H1 (cell line): ENCODE measurements at regions not wholly inside any gene's neighbourhood (a gene's known extent, or its start where the extent isn't known, plus 50 kb on each side); places are given as distances from the start of the nearest gene placed in this dataset.

Source experiments
- ATF3 ChIP-seq: IDR thresholded peaks from 2 replicates; pipeline ENCODE4 v1.6.1; 2011; ENCODE audit warnings: low read depth, mild to moderate bottlenecking, low read length; ENCODE audit not compliant: insufficient read depth
- BCL11A ChIP-seq, 2 experiments: IDR thresholded peaks; one replicate each; pipeline ENCODE4 v1.6.1; 2011; ENCODE audit warnings: low read depth in 2 of 2, low read length in 2 of 2, mild to moderate bottlenecking in 2 of 2
- BRCA1 ChIP-seq: IDR thresholded peaks from 2 replicates; pipeline ENCODE4 v1.6.1; 2012; ENCODE audit warnings: low read depth, low read length, improper control_type of control experiment
- EZH2 ChIP-seq: fragments of 200-600 bp; sonication (generic); IDR thresholded peaks from 2 replicates; pipeline ENCODE4 v1.7.1; 2012; ENCODE audit warnings: low read depth, mild to moderate bottlenecking, moderate library complexity, low read length, inconsistent platforms; ENCODE audit not compliant: severe bottlenecking
- JUN ChIP-seq: IDR thresholded peaks from 2 replicates; pipeline ENCODE4 v1.6.1; 2011; ENCODE audit warnings: low read depth, mild to moderate bottlenecking, improper control_type of control experiment, low read length

GRCh38 chr13:107586216-107586615 is 629.1 kb downstream of the LIG4 start (continued):
- TF ChIP-seq BCL11A (IDR thresholded peaks at IDR 0.05; ENCODE audit: low read depth in 2 of 2, low read length in 2 of 2), result no peak
- no peak for TF ChIP-seq EZH2
- TF ChIP-seq ATF3, result no peak
- TF ChIP-seq BRCA1, result no peak
- no peak for TF ChIP-seq JUN
